Midbrain (tissue), 1 donor: ENCODE measurements at regions not wholly inside any gene's neighbourhood (a gene's known extent, or its start where the extent isn't known, plus 50 kb on each side); places are given as distances from the start of the nearest gene placed in this dataset.

Source experiments
- DNase-seq: peaks from one replicate; lab custom pipeline; 2025; lab: John Stamatoyannopoulos, UW

GRCh38 chr18:2036086-2036485 lies 535.2 kb downstream of the METTL4 start:
- no peak for DNase-seq

- no peak for DNase-seq
Measured at GRCh38 chr18:2040279-2040678, 531.0 kb downstream of the METTL4 start.

GRCh38 chr18:2049986-2050385 lies 521.3 kb downstream of the METTL4 start:
- no peak for DNase-seq

GRCh38 chr18:2050702-2051201 lies 520.6 kb downstream of the METTL4 start:
- DNase-seq: no peak

- no peak for DNase-seq
Measured at GRCh38 chr18:2053490-2054089, 517.7 kb downstream of the METTL4 start.

GRCh38 chr18:2059336-2059735 lies 512.0 kb downstream of the METTL4 start:
- DNase-seq: no peak

- DNase-seq: no peak
Measured at GRCh38 chr18:2060086-2060485, 511.2 kb downstream of the METTL4 start.

- DNase-seq: no peak
Measured at GRCh38 chr18:2070631-2071030, 500.7 kb downstream of the METTL4 start.

- no peak for DNase-seq
Measured at GRCh38 chr18:2075499-2075898, 495.8 kb downstream of the METTL4 start.

GRCh38 chr18:2082676-2083075 lies 488.6 kb downstream of the METTL4 start:
- DNase-seq: no peak

- no peak for DNase-seq
Measured at GRCh38 chr18:2083691-2084090, 487.6 kb downstream of the METTL4 start.

GRCh38 chr18:2086439-2086838 lies 484.9 kb downstream of the METTL4 start:
- no peak for DNase-seq

GRCh38 chr18:2087877-2088673 lies 483.2 kb downstream of the METTL4 start:
- no peak for DNase-seq

- no peak for DNase-seq
Measured at GRCh38 chr18:2089396-2089795, 481.9 kb downstream of the METTL4 start.

GRCh38 chr18:2091937-2092336 lies 479.4 kb downstream of the METTL4 start:
- no peak for DNase-seq

- no peak for DNase-seq
Measured at GRCh38 chr18:2096551-2096950, 474.8 kb downstream of the METTL4 start.

- no peak for DNase-seq
Measured at GRCh38 chr18:2100694-2101213, 470.6 kb downstream of the METTL4 start.

- no peak for DNase-seq
Measured at GRCh38 chr18:2102022-2102421, 469.3 kb downstream of the METTL4 start.

- DNase-seq: no peak
Measured at GRCh38 chr18:2103299-2103698, 468.0 kb downstream of the METTL4 start.

GRCh38 chr18:2104620-2105462 lies 466.5 kb downstream of the METTL4 start:
- peak; percentile 54 for DNase-seq

- no peak for DNase-seq
Measured at GRCh38 chr18:2108591-2108990, 462.7 kb downstream of the METTL4 start.

GRCh38 chr18:2111456-2111855 lies 459.8 kb downstream of the METTL4 start:
- no peak for DNase-seq
